ENCODE measurements at regions not wholly inside any gene's neighbourhood (a gene's known extent, or its start where the extent isn't known, plus 50 kb on each side); places are given as distances from the start of the nearest gene placed in this dataset.

- TF ChIP-seq, protein P1, sequence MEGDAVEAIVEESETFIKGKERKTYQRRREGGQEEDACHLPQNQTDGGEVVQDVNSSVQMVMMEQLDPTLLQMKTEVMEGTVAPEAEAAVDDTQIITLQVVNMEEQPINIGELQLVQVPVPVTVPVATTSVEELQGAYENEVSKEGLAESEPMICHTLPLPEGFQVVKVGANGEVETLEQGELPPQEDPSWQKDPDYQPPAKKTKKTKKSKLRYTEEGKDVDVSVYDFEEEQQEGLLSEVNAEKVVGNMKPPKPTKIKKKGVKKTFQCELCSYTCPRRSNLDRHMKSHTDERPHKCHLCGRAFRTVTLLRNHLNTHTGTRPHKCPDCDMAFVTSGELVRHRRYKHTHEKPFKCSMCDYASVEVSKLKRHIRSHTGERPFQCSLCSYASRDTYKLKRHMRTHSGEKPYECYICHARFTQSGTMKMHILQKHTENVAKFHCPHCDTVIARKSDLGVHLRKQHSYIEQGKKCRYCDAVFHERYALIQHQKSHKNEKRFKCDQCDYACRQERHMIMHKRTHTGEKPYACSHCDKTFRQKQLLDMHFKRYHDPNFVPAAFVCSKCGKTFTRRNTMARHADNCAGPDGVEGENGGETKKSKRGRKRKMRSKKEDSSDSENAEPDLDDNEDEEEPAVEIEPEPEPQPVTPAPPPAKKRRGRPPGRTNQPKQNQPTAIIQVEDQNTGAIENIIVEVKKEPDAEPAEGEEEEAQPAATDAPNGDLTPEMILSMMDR (IDR thresholded peaks at IDR 0.05), result no peak
- no peak for TF ChIP-seq POLR2A (IDR thresholded peaks at IDR 0.05)
Observed at GRCh38 chr6:53998303-53998702, 112.9 kb upstream of the MLIP start.
